ENCODE measurements at regions not wholly inside any gene's neighbourhood (a gene's known extent, or its start where the extent isn't known, plus 50 kb on each side); places are given as distances from the start of the nearest gene placed in this dataset.
"Not testable (repeated sequence)": the region's sequence is repeated elsewhere in the genome, so short reads cannot be mapped to it uniquely, and the experiment has no call there.

DNA sequence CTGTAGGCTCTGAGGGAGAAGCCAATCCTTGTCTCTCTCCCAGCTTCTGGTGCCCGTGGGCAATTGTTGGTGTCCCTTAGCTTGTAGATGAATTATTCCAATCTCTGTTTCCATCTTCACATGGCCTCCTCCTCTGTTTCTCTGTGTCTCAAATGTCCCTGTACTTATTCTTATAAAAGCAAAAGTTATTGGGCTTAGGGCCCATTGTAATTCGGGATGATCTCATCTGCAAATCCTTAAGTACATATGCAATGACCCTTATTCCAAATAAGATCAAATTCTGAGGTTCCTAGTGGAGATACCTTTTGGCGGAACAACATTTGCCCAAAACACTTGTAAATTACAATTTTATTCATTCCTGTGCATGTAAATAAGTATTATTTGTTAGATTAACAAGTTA is 147.4 kb upstream of the EPHA3 start:
- no peak for DNase-seq

DNA sequence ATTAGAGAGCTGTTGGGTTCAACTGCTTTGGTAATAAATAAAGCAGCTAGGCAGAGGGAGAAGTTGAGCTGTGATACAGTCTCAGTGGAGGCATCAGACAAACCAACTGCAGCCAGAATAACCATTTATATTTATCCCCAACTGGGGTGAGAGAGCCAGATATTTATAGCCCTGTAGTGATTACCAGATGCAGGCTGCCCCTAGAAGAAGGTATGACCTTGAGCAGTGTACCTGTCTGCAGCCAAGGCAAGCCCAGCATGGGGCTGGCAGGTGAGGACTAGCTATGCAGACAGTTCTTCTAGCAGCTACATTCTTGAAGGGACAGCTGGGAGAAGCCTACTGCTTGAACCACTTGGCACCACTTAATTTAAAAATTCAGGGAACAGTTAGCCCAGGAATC is 144.4 kb upstream of the EPHA3 start:
- no peak for DNase-seq

DNA sequence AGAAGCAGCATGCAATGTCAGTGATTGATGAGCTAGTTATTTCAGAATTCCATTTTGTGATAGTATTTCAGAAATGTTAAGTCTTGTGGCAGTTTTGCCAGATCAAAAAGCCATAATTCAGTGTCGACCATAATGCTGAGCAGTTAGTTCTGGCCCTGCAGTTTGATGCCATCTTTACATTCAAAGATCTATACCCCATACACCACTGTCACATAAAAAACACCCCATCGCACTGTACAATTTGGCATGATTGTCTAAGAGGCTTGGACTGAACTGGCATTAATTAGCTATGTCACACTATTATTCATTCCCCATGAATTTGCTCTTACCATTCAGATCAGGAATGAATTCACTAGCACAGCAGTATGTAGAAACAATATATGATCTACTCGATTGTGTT is 127.7 kb upstream of the EPHA3 start:
- no peak for DNase-seq

DNA sequence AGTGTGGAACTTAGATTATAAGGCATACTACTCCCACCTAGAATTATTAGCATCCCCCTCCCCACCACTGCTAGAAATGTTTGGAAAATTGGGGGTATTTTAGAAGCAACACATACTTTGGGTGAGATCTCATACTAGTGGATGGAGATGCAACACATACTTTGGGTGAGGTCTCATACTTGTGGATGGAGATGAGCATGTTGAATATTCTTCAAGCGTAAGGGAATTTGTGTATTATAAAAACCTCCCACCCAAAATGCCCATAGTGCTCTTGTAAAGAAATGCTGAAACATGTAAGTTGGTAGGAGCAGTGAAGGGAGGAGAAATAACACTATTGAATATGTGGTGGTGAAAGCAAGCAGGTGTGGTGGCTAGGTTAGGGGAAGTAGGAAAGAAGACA is 124.0 kb upstream of the EPHA3 start:
- DNase-seq = no peak

DNA sequence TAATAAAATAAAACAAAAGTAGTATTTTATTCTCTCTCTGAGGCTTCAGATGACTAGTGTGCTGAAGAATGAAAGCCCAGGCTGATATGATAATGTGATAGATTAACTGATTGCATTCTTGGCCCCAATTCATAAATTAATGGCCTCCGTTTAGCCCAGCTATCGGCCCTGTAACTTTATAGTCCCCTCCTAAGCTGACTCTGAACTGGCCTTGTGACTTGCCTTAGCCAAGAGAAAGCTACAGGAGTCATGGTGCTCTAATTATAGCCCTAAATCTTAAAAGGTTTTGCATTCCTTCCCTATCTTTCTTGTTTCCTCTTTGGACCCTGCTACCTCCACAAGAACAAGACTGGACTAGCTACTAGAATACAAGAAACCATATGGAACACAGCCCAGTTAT is 123.2 kb upstream of the EPHA3 start:
- no peak for DNase-seq

DNA sequence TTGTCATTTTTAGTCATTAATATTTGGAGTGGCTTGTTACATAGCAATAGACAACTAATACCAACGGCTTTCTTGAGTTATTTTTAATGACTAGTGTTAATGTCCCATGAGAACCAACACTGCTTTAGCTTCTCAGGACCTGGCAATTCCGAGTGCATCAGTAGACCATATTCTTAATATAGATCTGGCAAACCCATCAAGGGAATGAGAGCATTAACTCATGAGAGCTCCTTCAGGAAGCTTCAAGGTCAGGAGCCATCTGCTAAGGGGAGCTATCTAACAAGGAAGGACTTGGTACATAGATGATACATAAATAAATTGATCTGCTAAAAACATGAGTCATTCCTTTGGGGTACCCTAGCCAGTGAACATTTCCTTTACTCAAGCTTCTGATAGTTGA is 122.6 kb upstream of the EPHA3 start:
- no peak for DNase-seq

DNA sequence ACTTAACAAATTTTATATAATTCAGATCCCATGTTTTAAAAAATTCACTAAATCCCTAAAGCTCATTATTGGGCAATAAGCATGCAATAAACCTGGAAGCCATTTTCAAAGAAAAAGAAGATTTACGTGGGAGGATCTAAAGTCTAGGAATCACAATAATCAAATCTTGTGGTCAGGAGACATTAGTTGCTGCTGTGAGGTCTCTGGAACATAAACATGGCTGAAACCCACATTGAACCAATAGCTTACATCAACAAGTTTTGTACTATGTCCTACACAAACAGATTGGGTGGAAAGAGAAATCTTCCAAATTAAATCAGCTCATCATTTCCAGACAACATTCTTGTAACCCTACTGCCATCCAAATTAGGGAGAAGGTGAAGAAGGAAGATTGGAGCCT is 121.9 kb upstream of the EPHA3 start:
- DNase-seq = no peak

DNA sequence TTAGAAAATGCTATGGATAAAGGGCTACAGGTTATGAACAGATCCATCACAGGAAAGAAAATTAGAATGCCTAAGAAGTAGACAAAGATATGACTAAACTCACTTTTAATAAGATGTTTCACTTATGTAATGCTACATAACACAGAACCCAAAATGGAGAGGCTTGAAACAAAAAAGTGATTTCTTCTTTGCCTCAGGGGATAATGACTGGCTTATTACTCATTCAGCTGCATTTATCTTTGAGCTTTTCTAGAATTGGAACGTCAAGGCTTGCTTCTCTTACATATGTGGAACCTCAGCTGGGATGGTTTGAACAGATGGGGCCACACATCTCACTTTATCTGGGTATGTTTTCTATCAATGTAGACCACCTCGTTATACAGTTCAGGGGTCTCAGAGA is 120.6 kb upstream of the EPHA3 start:
- DNase-seq = no peak

DNA sequence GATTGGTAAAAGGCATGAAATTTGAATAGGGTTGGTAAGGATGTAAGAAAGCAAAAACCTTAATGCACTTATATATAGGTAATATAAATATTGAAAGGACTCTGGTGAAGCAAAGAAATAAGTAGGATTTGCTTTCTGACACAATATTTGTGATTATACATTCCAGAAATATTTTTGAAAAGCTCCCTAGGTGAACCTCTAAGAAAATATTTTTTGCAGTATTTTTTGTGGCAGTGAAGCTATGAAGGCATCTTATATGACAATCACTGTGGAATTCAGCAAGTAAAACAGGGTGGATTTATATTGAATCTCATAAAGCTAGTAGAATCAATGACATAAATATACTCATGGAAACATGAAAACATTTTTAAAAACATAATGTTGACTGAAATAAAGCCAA is 119.6 kb upstream of the EPHA3 start:
- no peak for DNase-seq

DNA sequence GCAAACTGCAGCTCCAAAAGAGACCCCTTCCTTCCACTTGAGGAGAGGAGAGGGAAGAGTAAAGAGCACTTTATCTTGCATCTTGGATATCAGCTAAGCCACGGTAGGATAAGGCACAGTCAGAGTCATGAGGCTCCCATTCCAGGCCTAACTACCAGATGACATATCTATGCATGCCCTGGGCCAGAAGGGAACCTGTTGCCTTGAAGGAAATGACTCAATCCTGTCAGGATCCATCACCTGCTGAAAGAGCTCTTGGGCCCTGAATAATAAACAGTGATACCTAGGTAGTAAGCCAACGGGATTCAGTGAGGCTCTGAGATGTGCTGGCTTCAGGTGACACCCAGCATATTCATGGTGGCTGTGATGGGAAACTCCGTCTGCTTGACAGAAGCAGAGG is 118.5 kb upstream of the EPHA3 start:
- no peak for DNase-seq

DNA sequence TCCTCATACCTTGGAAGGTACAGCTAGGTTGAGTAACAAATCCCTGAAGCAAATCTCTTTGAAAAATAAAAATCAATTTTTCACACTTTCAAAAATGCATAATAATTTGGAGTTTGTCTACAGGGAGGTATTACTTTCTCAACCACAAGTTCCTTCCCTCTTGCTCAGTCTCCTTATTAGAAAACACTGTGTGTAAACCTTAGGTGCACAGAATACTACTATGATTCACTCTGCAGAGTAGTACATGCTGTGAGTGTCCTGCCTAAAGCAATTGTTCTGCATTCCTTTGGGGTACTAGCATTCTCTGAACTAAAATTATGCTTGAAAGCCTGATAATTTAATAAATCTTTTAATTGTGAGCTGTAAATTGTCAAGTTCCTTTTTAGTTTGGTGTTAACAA is 115.9 kb upstream of the EPHA3 start:
- DNase-seq = no peak

DNA sequence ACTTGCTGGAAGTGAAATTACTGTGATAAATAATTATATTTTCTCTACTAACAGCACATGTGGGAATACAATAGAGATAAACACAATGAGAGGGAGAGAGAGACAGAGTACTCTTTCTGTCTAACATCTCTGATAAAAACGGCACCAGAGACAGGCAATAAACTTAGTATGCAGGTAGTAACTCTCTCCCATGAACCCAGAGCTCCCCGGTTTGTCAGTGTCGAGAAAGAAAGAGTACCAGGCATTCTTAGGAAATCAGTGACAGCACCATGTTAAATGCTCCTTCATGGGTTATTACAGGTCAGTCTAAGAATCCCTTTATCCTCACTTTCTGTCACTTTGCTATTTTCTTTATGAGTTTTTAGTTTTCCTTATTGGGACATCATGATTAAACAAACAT is 110.7 kb upstream of the EPHA3 start:
- DNase-seq = no peak

DNA sequence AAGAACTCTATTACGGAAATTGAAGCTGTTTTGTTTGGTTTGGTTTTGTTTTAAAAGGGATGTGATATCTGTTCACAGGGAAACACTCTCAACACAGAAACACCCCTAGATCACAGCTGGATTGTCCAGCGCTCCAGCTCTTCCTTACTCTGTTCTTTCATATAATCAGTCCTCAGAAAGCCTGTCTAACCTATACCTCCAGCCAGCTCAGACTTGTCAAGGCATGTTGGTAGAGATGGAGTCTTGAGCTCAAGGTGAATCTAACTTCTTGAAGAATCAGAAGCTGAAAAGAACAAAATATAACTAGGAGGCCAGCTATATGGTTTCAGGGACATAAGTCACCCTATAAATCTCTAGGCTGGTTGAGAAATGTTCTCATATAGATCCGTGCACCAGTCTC is 110.2 kb upstream of the EPHA3 start:
- DNase-seq = no peak

DNA sequence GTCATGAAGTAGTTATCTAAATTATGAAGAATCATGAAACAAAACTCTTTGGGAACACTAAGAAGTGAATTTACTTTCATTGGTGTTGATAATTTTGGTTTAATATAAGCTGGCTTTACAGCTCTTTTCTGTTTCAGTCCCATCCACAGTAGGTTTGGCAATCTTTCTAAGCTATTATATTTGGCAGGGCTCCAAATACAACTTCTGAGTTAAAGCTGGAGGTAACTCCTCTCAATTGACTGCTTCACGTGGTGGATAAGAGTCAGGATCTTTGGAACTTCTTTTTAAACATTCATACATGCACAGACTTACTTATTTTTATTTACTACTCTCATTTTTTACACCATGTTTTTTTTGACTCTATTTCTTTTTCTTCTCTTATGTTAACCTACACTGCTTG is 106.5 kb upstream of the EPHA3 start:
- no peak for DNase-seq

DNA sequence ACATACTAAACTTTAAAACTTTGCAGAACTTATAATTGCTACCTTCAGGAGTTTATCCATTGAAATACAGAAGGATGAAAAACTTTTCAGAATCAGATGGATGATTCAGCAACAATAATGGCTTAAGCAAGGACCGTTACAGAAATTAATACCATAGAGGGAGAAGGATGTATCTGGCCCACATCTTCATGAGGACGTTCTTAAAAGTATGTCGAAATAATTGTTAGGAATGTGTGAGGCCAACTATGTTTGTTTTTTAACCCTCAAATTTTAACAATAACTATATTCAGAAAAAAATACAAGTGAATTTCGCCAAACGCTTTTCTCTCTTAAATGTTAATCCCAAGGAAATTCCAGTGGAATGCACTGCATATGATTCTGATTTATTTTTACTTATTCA is 105.2 kb upstream of the EPHA3 start:
- no peak for DNase-seq

DNA sequence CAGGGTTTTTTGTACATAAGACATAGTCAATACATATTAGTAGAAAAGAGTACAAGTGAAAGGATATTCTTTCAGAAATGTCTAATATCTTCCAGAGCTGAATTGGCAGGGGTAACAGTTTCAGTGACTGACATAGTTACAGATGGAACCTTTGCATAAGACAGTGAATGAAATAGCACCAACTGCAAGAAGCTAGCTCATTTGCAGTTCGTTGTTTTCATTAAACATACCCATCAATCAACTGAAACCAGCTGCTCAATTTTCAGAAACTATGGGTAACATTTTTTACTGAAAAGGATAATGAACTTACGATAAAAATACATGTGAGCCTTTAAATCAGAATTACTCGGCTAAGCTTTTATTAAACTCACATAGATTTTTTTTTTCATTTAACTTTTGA is 93.9 kb upstream of the EPHA3 start:
- DNase-seq = no peak

DNA sequence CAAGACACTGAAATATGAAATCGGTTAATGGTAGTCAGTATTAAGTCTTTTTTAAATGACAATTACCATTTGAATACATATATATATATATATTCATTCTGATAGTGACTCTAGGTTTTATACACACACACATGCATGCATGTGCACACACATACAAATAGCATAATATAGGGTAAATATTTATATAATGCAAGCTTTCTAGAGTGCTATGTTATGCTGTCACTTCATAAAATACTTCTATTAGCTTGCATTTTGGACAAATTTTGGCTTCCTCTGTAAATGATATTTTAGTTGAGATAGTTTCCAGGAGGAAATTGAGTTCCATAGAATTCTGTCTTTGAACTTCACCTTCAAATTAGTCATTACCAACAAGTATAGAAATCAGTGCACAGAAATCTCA is 89.9 kb upstream of the EPHA3 start:
- no peak for DNase-seq

DNA sequence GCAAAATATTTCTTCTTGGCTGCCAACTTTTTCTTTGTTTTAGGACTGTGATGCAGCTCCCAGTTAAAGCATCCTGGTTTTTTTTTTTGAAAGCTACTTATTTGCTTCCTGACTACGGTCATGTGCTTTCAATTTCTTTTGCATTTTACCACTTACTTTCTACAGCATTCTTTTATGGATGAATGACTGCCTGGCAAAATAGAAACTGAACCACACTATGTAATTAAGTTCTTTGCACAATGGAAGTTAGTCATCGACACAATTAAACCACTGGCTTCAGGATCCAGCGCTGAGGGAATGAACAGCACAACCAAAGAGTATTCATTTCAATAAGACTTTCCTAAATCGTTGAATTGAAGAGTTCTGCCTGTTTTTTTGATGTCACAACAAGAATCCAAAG is 82.2 kb upstream of the EPHA3 start:
- DNase-seq = no peak

DNA sequence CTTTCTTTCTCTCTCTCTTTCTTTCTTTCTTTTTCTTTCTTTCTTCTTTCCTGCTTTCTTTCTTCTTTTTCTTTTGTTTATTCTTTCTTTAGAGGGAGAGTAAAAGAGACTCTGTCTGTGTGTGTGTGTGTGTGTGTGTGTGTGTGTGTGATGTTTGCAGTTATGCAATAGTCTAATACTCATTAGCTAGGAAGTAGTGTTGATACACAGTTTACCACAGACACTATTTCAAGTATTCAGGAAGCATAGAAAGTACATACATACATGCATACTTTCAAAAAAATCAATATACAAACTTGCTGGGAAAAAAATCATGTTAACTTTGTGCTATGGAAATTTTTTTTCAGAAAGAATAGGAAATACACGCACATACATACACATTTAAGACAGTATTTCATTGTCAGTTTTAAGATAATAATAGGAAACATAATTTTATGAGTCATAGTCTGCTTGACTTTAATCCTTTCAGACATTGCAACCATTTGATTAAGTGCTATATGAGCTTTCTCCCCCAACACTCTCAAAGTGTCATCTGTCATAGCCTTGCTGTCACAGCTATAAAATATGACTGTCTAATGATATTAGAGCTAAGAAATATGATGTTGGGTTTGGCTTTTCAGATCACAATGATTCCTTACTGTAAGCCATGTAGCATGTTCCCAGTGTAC is 74.9 kb upstream of the EPHA3 start:
- no peak for DNase-seq

DNA sequence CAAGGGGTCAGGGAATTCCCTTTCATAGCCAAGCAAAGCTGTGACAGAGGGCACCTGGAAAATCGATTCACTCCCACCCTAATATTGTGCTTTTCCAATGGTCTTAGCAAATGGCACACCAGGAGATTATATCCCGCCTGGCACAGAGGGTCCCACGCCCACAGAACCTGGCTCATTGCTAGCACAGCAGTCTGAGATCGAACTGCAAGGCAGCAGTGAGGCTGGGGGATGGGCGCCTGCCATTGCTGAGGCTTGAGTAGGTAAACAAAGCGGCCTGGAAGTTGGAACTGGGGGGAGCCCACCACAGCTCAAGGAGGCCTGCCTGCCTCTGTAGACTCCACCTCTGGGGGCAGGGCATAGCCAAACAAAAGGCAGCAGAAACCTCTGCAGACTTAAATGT is 72.7 kb upstream of the EPHA3 start:
- not testable (repeated sequence) for DNase-seq

DNA sequence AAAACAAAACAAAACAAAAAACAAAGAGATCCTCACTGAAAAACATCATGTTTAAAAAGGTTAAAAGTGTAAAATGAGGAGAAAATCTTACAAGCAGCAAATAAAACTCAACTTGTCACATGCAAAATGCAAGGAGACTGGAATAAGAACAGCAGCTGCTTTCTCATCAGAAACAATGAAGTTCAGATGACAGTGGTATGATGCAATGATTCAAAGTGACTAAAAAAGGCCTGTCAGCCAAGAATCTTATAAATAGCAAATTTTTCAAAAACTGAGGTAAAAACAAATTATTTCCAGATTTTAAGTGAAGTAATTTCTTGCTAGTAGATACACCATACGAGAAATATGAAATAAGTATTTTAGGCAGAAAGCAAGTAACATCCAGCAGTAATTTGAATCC is 68.6 kb upstream of the EPHA3 start:
- DNase-seq = no peak

DNA sequence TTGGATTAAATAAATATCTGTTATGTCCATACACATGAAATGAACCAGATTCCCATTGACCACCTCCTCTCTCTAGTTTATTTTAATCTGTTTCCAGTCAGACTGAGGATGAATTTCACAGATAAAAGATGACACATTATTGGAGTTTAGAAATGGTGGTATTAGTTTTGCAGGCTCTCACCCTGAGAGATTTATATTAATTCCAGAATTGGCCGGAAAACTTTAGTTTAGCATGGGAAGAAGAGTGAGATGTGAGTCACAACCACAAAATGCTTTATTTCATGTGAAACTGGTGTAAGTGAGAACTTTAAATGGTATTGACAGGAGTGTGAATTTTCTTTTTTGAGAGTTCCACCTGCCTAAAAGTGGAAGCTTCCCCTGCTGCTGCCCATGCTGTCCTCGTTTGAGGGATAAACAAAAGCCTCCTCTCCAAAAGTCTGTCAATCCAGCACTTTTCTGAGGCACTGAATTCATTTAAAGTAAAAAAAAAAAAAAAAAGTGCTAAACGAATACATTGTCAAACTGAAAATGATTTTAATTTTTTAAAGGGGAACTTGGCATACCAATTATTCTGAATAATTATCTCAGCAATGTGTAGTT is 65.1 kb upstream of the EPHA3 start:
- no peak for DNase-seq

DNA sequence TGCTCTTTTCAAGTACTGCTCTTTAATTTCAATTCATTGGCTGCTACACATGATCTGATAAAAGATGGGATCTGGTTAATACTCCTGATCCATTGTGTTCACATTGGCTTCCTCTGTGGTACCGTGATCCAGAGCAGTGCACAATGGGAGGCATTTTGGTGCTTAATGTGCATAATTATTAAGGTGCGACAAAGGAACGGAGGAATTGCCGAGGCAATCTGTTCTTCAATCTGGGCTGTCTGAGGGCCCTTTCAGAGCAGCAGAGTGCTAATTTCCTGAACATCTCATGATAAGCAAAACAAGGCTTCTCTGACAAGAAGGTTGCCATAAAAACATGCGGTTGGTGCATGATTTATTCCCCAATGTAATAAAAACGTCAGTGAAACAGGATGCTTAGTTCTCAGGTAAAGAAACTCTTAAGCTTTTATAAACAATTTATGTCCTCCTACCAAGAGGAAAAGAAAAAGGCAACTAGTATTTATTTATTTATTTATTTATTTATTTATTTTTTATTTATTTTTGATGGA is 64.0 kb upstream of the EPHA3 start:
- no peak for DNase-seq

DNA sequence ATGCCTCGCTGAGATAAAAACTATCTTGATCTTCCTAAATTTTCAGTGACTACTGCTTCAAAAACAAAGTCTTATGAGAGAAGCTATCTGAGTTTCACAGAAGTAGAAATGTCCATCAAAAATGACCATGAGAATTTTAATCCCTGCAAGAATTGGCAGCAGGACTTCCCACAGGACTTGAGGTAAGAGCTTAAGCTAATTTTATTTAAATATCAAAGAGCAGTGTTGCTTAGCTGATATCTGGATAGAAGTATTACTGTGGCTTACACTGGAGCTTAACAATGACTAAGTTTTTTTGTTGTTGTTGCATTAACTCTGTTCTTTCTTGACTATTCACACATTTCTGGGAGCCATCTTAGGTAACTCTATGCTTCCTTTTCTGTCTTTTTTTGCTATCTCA is 60.8 kb upstream of the EPHA3 start:
- no peak for DNase-seq

DNA sequence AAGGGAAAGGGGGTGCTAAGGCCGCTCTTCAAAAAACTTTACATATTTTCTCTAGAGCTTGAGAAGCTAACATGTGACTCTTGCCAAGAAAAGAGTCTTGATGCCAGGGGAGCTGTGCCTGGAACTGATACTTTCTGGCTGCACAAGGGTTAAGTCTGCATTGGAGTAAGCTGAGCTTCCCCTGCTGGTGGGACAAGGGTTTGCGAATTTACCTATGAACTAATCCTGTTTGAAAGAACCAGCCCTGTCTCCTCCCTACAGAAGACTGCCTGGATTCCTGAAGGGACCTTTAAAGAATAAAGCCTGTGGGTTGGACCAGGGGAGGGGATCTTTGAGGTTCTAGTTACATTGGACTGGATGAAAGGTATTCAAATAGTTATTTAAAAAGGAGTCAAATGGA is 58.3 kb upstream of the EPHA3 start:
- DNase-seq = no peak
